ENCODE measurements at regions not wholly inside any gene's neighbourhood (a gene's known extent, or its start where the extent isn't known, plus 50 kb on each side); places are given as distances from the start of the nearest gene placed in this dataset.

GRCh38 chr1:47703981-47704596 lies 266.2 kb downstream of the FOXD2 start:
- Histone ChIP-seq H3K9me3 (ENCODE audit: control insufficient read depth, insufficient read depth, low read length) (no peaks in the 10 kb centered on the region), H3K4me3 (ENCODE audit: low read length) (no peak overlapping the region), H3K27me3 (ENCODE audit: control insufficient read depth, insufficient read depth, low read length) (peaks cover 16% of the 10 kb centered on the region), H3K4me1 (ENCODE audit: control insufficient read depth, insufficient read depth, low read length) (no peaks in the 10 kb centered on the region), H3K36me3 (ENCODE audit: control insufficient read depth, insufficient read depth, low read length) (no peaks in the 10 kb centered on the region), H3K27ac (ENCODE audit: low read length) (no peak overlapping the region)
- DNase-seq (peak in 1 of 2 donors; percentile 5), ATAC-seq (no peak)
- peaks cover 15 to 25% of the 10 kb centered on the region in 2 donors for H3K27me3 Mint-ChIP-seq (ENCODE audit: low read depth in 2 of 2)
- no peak for TF ChIP-seq CTCF (IDR thresholded peaks at IDR 0.05)
- H3K27ac Mint-ChIP-seq = no peak overlapping the region
- no peaks in the 10 kb centered on the region for H3K36me3 Mint-ChIP-seq
- 69% methylated on average over 7 of the region's 8 CpGs for WGBS (ENCODE audit: insufficient coverage)
- H3K9me3 Mint-ChIP-seq = no peaks in the 10 kb centered on the region
- H3K4me3 Mint-ChIP-seq = no peak overlapping the region
- H3K4me1 Mint-ChIP-seq = peaks cover 0 to 4% of the 10 kb centered on the region in 2 donors
- intact Hi-C loops (cut with micrococcal nuclease) = no loop called here

- TF ChIP-seq CTCF (IDR thresholded peaks at IDR 0.05) = no peak
- H3K4me1 ChIP-seq (ENCODE audit: control insufficient read depth, insufficient read depth, low read length) = peaks cover 8% of the 10 kb centered on the region
- H3K27me3 Mint-ChIP-seq (ENCODE audit: low read depth in 2 of 2) = peaks cover 15 to 32% of the 10 kb centered on the region in 2 donors
- no peak for DNase-seq
- no peak overlapping the region for H3K27ac Mint-ChIP-seq
- H3K9me3 Mint-ChIP-seq = no peaks in the 10 kb centered on the region
- H3K27me3 ChIP-seq (ENCODE audit: control insufficient read depth, insufficient read depth, low read length) = peaks cover 25% of the 10 kb centered on the region
- ATAC-seq = no peak
- no peaks in the 10 kb centered on the region for H3K36me3 Mint-ChIP-seq
- no peaks in the 10 kb centered on the region for H3K36me3 ChIP-seq (ENCODE audit: control insufficient read depth, insufficient read depth, low read length)
- intact Hi-C loops (cut with micrococcal nuclease) = no loop called here
- H3K4me3 Mint-ChIP-seq = no peak overlapping the region
- WGBS (ENCODE audit: insufficient coverage) = 80% methylated on average over 3 of the region's 6 CpGs
- H3K4me1 Mint-ChIP-seq = peaks cover 0 to 10% of the 10 kb centered on the region in 2 donors
- H3K9me3 ChIP-seq (ENCODE audit: control insufficient read depth, insufficient read depth, low read length) = no peaks in the 10 kb centered on the region
- no peak overlapping the region for H3K4me3 ChIP-seq (ENCODE audit: low read length)
- no peak overlapping the region for H3K27ac ChIP-seq (ENCODE audit: low read length)
Measured at GRCh38 chr1:47705517-47706130, 267.8 kb downstream of the FOXD2 start.

GRCh38 chr1:47707503-47707902 lies 269.7 kb downstream of the FOXD2 start:
- Mint-ChIP-seq H3K4me1 (peaks cover 0 to 10% of the 10 kb centered on the region in 2 donors), H3K27me3 (ENCODE audit: low read depth in 2 of 2) (peaks cover 19 to 42% of the 10 kb centered on the region in 2 donors), H3K4me3 (no peak overlapping the region), H3K27ac (no peak overlapping the region), H3K9me3 (no peaks in the 10 kb centered on the region), H3K36me3 (no peaks in the 10 kb centered on the region)
- Histone ChIP-seq H3K27ac (ENCODE audit: low read length) (no peak overlapping the region), H3K4me1 (ENCODE audit: control insufficient read depth, insufficient read depth, low read length) (peaks cover 8% of the 10 kb centered on the region), H3K27me3 (ENCODE audit: control insufficient read depth, insufficient read depth, low read length) (peaks cover 32% of the 10 kb centered on the region), H3K4me3 (ENCODE audit: low read length) (no peak overlapping the region), H3K36me3 (ENCODE audit: control insufficient read depth, insufficient read depth, low read length) (no peaks in the 10 kb centered on the region), H3K9me3 (ENCODE audit: control insufficient read depth, insufficient read depth, low read length) (no peaks in the 10 kb centered on the region)
- 54% methylated on average over 6 of the region's 6 CpGs for WGBS (ENCODE audit: insufficient coverage)
- intact Hi-C loops (cut with micrococcal nuclease) = no loop called here
- ATAC-seq = no peak
- DNase-seq = no peak
- no peak for TF ChIP-seq CTCF (IDR thresholded peaks at IDR 0.05)
